Naive thymus-derived CD4-positive, alpha-beta T cell (primary cell): ENCODE measurements at regions not wholly inside any gene's neighbourhood (a gene's known extent, or its start where the extent isn't known, plus 50 kb on each side); places are given as distances from the start of the nearest gene placed in this dataset.

Experiments
- ATAC-seq: fragments of 150-1000 bp; cut with Tn5 transposase; 2 replicates; pipeline ENCODE4 v1.10.0; 2021; ENCODE audit warnings: mild to moderate bottlenecking, moderate library complexity
- CTCF ChIA-PET: fragments of 350-600 bp; sonication (Branson Sonifier 250); formaldehyde crosslinking; loops from one replicate; lab custom pipeline; 2021; ENCODE audit warnings: antibody characterized with exemption; lab: Charles Lee
- POLR2A ChIA-PET: fragments of 350-600 bp; sonication (Branson Sonifier 250); formaldehyde crosslinking; loops from one replicate; lab custom pipeline; 2021; ENCODE audit warnings: antibody characterized with exemption, inconsistent platforms; lab: Charles Lee
- DNase-seq, 9 donors: peaks; one replicate each; pipeline versions ENCODE4 v3.0.0 to v3.0.0-alpha.2; 2020 to 2022; ENCODE audit warnings: mixed read lengths in 1 of 9
- H3K27ac ChIP-seq: one replicate; pipeline ENCODE4 v1.7.0; 2013; ENCODE audit warnings: mild to moderate bottlenecking, low read depth, low read length, moderate library complexity
- H3K27me3 ChIP-seq, 2 donors: one replicate each; pipeline ENCODE4 v1.7.0; 2013; ENCODE audit warnings: low read length in 2 of 2, mild to moderate bottlenecking in 2 of 2, moderate library complexity in 2 of 2; ENCODE audit not compliant: control insufficient read depth in 2 of 2, insufficient read depth in 2 of 2
- H3K36me3 ChIP-seq, 3 experiments: 1 replicate in 2 of 3; 2 replicates in 1 of 3; pipeline ENCODE4 v1.7.0; 2013; ENCODE audit warnings: low read length in 3 of 3, mild to moderate bottlenecking in 3 of 3, moderate library complexity in 1 of 3; ENCODE audit not compliant: insufficient read depth in 3 of 3, control insufficient read depth in 2 of 3
- H3K4me1 ChIP-seq, 2 donors: one replicate each; pipeline ENCODE4 v1.7.0; 2013; ENCODE audit warnings: low read length in 2 of 2, mild to moderate bottlenecking in 2 of 2, moderate library complexity in 1 of 2; ENCODE audit not compliant: control insufficient read depth in 2 of 2, insufficient read depth in 2 of 2
- H3K4me3 ChIP-seq: 2 replicates; pipeline ENCODE4 v1.7.0; 2013; ENCODE audit warnings: mild to moderate bottlenecking, low read length
- H3K9me3 ChIP-seq, 3 experiments: 1 replicate in 2 of 3; 2 replicates in 1 of 3; pipeline ENCODE4 v1.7.0; 2013; ENCODE audit warnings: low read length in 3 of 3; ENCODE audit not compliant: control insufficient read depth in 2 of 3
- H3K27ac Mint-ChIP-seq, 9 donors: one replicate each; pipeline ENCODE4 v1.8.0; 2020 to 2022; ENCODE audit warnings: mixed read lengths in 9 of 9, mild to moderate bottlenecking in 8 of 9, moderate library complexity in 5 of 9, inconsistent platforms in 2 of 9
- H3K27me3 Mint-ChIP-seq, 5 donors: one replicate each; pipeline ENCODE4 v1.8.0; 2021 to 2022; ENCODE audit warnings: mixed read lengths in 5 of 5, mild to moderate bottlenecking in 1 of 5
- H3K36me3 Mint-ChIP-seq, 5 donors: one replicate each; pipeline ENCODE4 v1.8.0; 2020 to 2022; ENCODE audit warnings: mixed read lengths in 5 of 5, mild to moderate bottlenecking in 3 of 5, inconsistent platforms in 1 of 5
- H3K4me1 Mint-ChIP-seq, 7 donors: one replicate each; pipeline ENCODE4 v1.8.0; 2020 to 2022; ENCODE audit warnings: mixed read lengths in 7 of 7, mild to moderate bottlenecking in 3 of 7, inconsistent platforms in 1 of 7
- H3K4me3 Mint-ChIP-seq, 10 donors: one replicate each; pipeline ENCODE4 v1.8.0; 2020 to 2022; ENCODE audit warnings: mild to moderate bottlenecking in 10 of 10, mixed read lengths in 10 of 10, moderate library complexity in 6 of 10, inconsistent platforms in 2 of 10
- H3K9me3 Mint-ChIP-seq, 11 donors: one replicate each; pipeline ENCODE4 v1.8.0; 2020 to 2022; ENCODE audit warnings: mixed read lengths in 11 of 11, mild to moderate bottlenecking in 4 of 11, inconsistent platforms in 1 of 11, moderate library complexity in 1 of 11
- intact Hi-C, 2 donors: fragments of 100-400 bp; cut with micrococcal nuclease; formaldehyde crosslinking; loops; one replicate each; pipeline ENCODE4 v1.15.1; 2023

DNA sequence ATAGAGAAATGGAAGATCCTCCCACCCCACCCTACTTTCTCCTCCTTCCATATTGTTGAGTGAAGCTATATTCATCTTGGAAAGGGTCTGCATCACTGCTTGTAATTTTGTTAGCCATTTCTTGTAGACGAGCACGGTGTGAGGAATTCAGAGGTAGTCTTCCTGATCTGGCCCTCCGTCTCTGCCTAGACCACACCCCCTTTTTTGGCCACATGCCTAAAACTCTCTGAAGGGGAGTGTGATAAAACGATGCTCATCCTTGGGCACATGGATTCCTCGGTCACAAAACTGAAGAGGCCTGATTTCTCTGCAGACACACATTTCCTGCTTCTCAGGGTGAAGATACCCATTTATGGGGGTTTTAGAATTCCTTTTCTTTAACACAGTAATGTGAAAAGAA is 182.8 kb downstream of the LARP7 start:
- H3K36me3 Mint-ChIP-seq: no peaks in the 10 kb centered on the region
- Histone ChIP-seq H3K4me3 (no peak overlapping the region), H3K27me3 (no peaks in the 10 kb centered on the region), H3K9me3 (no peaks in the 10 kb centered on the region), H3K4me1 (no peaks in the 10 kb centered on the region), H3K27ac (no peak overlapping the region), H3K36me3 (no peaks in the 10 kb centered on the region)
- H3K4me3 Mint-ChIP-seq: no peak overlapping the region
- H3K27ac Mint-ChIP-seq: no peak overlapping the region
- DNase-seq (no peak), ATAC-seq (no peak)
- H3K4me1 Mint-ChIP-seq: peaks cover 7 to 19% (median 9%) of the 10 kb centered on the region in 7 donors
- ChIA-PET CTCF (no interaction called here), POLR2A (no interaction called here)
- intact Hi-C loops: loop anchor here in 1 of 2 donors (5.0 kb wide), 1 partner anchor 182 kb away; the partner anchor contains the start of genes LARP7 and ZGRF1
- H3K9me3 Mint-ChIP-seq: no peaks in the 10 kb centered on the region
- H3K27me3 Mint-ChIP-seq: peaks cover 6 to 35% (median 29%) of the 10 kb centered on the region in 5 donors

DNA sequence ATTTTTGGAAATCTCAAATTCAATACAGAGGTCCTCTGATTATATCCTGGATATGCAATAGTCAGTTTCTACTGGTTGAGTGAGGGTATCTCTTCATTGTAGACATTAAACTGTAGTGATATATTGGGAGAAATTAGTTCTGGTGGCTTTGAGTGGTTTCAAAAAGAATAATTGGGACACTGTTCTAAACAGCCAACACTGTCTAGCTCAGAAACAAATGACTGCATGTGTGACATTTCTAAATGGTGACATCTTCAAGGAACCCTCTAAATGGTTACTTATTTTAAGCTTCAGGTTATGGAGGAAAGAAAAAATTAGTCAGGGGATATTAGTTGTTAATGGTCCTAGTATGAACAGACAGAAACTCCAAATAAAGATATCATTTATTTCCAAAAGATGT is 186.2 kb downstream of the LARP7 start:
- H3K27ac Mint-ChIP-seq: no peak overlapping the region
- Histone ChIP-seq H3K27me3 (no peaks in the 10 kb centered on the region), H3K36me3 (no peaks in the 10 kb centered on the region), H3K4me1 (no peaks in the 10 kb centered on the region), H3K27ac (no peak overlapping the region), H3K9me3 (no peaks in the 10 kb centered on the region), H3K4me3 (no peak overlapping the region)
- no peak for ATAC-seq
- CTCF ChIA-PET: interaction anchor here (0.7 kb wide), 1 partner anchor 1712 kb away, joined by 3 read pairs; no protein-coding TSS in a partner anchor
- POLR2A ChIA-PET: interaction anchor here (0.7 kb wide), 1 partner anchor 48 kb away, joined by 3 read pairs; no protein-coding TSS in a partner anchor
- peaks cover 3 to 13% (median 4%) of the 10 kb centered on the region in 7 donors for H3K4me1 Mint-ChIP-seq
- intact Hi-C loops: no loop called here
- H3K36me3 Mint-ChIP-seq: peaks cover 0 to 2% (median 0%) of the 10 kb centered on the region in 5 donors
- peaks cover 6 to 39% (median 24%) of the 10 kb centered on the region in 5 donors for H3K27me3 Mint-ChIP-seq
- H3K4me3 Mint-ChIP-seq: no peak overlapping the region
- DNase-seq: no peak
- peaks cover 0 to 5% (median 0%) of the 10 kb centered on the region in 11 donors for H3K9me3 Mint-ChIP-seq

DNA sequence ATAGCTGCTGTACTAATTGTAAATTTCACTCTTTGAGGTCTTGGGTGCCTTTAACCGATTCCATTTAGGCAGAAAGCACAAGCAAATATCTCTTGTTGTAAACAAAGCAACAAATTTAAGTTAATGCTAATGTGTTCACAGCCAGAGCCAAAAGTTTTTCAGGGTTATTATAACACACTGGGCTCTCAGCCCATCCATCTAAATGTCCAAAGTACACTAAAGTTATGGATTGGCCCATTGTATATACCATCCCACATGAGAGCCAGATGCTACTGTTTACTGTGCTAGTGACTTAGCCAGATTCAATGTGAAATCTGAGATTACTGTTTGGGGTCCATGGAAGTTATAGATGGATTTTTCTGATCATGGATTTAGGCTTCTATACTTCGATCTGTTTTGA is 186.7 kb downstream of the LARP7 start:
- intact Hi-C loops: no loop called here
- H3K27me3 ChIP-seq: no peaks in the 10 kb centered on the region
- no peak overlapping the region for H3K4me3 ChIP-seq
- Mint-ChIP-seq H3K27ac (no peak overlapping the region), H3K4me3 (no peak overlapping the region), H3K27me3 (peaks cover 3 to 34% (median 20%) of the 10 kb centered on the region in 5 donors), H3K4me1 (peaks cover 0 to 8% (median 0%) of the 10 kb centered on the region in 7 donors), H3K9me3 (peaks cover 0 to 5% (median 0%) of the 10 kb centered on the region in 11 donors), H3K36me3 (peaks cover 0 to 2% (median 0%) of the 10 kb centered on the region in 5 donors)
- ChIA-PET CTCF (interaction anchor here (0.7 kb wide), 1 partner anchor 1712 kb away, joined by 3 read pairs; no protein-coding TSS in a partner anchor), POLR2A (interaction anchor here (0.7 kb wide), 1 partner anchor 48 kb away, joined by 3 read pairs; no protein-coding TSS in a partner anchor)
- no peaks in the 10 kb centered on the region for H3K4me1 ChIP-seq
- ATAC-seq: no peak
- H3K9me3 ChIP-seq: no peaks in the 10 kb centered on the region
- no peak for DNase-seq
- no peaks in the 10 kb centered on the region for H3K36me3 ChIP-seq
- no peak overlapping the region for H3K27ac ChIP-seq

DNA sequence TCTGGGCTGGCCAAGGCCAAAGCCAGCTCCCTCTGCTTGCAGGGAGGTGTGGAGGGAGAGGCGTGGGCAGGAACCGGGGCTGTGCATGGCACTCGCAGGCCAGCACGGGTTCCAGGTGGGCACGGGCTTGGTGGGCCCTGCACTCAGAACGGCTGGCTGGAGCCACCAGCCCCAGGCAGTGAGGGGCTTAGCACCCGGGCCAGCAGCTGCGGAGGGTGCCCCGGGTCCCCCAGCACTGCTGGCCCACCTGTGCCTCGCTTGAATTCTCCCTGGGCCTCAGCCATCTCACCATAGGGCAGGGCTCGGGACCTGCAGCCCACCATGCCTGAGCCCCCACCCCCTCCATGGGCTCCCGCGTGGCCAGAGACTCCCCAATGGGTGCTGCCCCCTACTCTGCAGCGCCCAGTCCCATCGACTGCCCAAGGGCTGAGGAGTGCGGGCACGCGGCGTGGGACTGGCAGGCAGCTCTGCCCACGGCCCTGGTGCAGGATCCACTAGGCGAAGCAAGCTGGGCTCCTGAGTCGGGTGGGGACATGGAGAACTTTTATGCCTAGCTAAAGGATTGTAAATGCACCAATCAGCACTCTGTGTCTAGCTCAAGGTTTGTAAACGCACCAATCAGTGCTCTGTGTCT is 193.9 kb downstream of the LARP7 start:
- intact Hi-C loops: loop anchor here in 1 of 2 donors (10.0 kb wide), 1 partner anchor 64 kb away; no protein-coding TSS in a partner anchor
- Mint-ChIP-seq H3K27me3 (peaks cover 0 to 13% (median 6%) of the 10 kb centered on the region in 5 donors), H3K36me3 (no peaks in the 10 kb centered on the region), H3K4me1 (no peaks in the 10 kb centered on the region), H3K27ac (no peak overlapping the region), H3K9me3 (peaks cover 0 to 6% (median 3%) of the 10 kb centered on the region in 11 donors), H3K4me3 (no peak overlapping the region)
- CTCF ChIA-PET: no interaction called here
- Histone ChIP-seq H3K27me3 (no peaks in the 10 kb centered on the region), H3K4me1 (no peaks in the 10 kb centered on the region), H3K9me3 (no peaks in the 10 kb centered on the region), H3K36me3 (no peaks in the 10 kb centered on the region), H3K27ac (no peak overlapping the region), H3K4me3 (no peak overlapping the region)
- ATAC-seq (no peak), DNase-seq (no peak)
- POLR2A ChIA-PET: no interaction called here

DNA sequence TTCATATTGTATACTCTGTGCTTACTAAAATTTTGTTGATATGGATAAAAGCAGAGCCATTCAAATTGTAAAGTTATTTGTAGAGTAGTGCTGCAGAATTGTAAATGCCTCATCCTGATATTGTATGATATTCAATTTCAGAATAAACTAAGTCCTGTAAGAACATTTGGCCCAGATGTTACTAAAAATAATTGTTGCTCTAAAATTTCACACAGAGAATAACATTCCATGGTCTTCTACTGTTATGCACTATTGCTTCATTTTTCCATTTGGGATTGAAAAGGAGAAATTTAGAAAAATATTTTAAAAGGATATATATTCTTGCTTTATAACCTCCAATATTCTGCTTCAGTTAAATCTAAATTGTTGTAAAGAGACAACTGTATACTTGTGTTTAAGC is 195.6 kb downstream of the LARP7 start:
- no peaks in the 10 kb centered on the region for H3K4me1 ChIP-seq
- CTCF ChIA-PET: no interaction called here
- intact Hi-C loops: loop anchor here in 1 of 2 donors (10.0 kb wide), 1 partner anchor 62 kb away; no protein-coding TSS in a partner anchor
- no peak overlapping the region for H3K4me3 ChIP-seq
- H3K36me3 Mint-ChIP-seq: no peaks in the 10 kb centered on the region
- POLR2A ChIA-PET: no interaction called here
- no peak overlapping the region for H3K27ac ChIP-seq
- no peak overlapping the region for H3K4me3 Mint-ChIP-seq
- H3K9me3 ChIP-seq: no peaks in the 10 kb centered on the region
- no peaks in the 10 kb centered on the region for H3K4me1 Mint-ChIP-seq
- peaks cover 0 to 9% (median 5%) of the 10 kb centered on the region in 5 donors for H3K27me3 Mint-ChIP-seq
- no peaks in the 10 kb centered on the region for H3K27me3 ChIP-seq
- no peaks in the 10 kb centered on the region for H3K36me3 ChIP-seq
- ATAC-seq: no peak
- H3K27ac Mint-ChIP-seq: no peak overlapping the region
- peaks cover 0 to 13% (median 5%) of the 10 kb centered on the region in 11 donors for H3K9me3 Mint-ChIP-seq
- DNase-seq: no peak

DNA sequence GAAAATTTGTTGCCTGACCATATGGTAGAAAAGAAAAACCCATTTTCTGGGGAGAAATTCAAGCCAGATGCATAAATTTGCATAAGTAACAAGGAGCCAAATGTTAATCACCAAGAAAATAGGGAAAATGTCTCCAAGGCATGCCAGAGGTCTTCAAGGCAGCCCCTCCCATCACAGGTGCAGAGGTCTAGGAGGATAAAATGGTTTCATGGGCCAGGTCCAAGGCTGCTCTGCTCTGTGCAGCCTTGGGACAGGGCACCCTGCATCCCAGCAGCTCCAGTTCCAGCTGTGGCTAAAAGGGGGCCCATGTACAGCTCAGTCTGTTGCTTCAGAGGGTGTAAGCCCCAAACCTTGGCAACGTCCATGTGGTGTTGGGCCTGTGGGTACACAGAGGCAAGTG is 200.0 kb downstream of the LARP7 start:
- Mint-ChIP-seq H3K4me3 (no peak overlapping the region), H3K27me3 (peaks cover 4 to 23% (median 7%) of the 10 kb centered on the region in 5 donors), H3K36me3 (no peaks in the 10 kb centered on the region), H3K27ac (no peak overlapping the region), H3K9me3 (peaks cover 0 to 17% (median 4%) of the 10 kb centered on the region in 11 donors), H3K4me1 (no peaks in the 10 kb centered on the region)
- POLR2A ChIA-PET: no interaction called here
- intact Hi-C loops: loop anchor here in 1 of 2 donors (10.0 kb wide), 1 partner anchor 58 kb away; no protein-coding TSS in a partner anchor
- Histone ChIP-seq H3K36me3 (no peaks in the 10 kb centered on the region), H3K4me1 (no peaks in the 10 kb centered on the region), H3K4me3 (no peak overlapping the region), H3K9me3 (peaks cover 0 to 4% (median 0%) of the 10 kb centered on the region in 3 experiments), H3K27me3 (no peaks in the 10 kb centered on the region), H3K27ac (no peak overlapping the region)
- DNase-seq: no peak
- CTCF ChIA-PET: no interaction called here
- ATAC-seq: no peak
